GM19023 (cell line): ENCODE measurements at regions not wholly inside any gene's neighbourhood (a gene's known extent, or its start where the extent isn't known, plus 50 kb on each side); places are given as distances from the start of the nearest gene placed in this dataset.
"Not testable (repeated sequence)": the region's sequence is repeated elsewhere in the genome, so short reads cannot be mapped to it uniquely, and the experiment has no call there.

Source experiments
- ATAC-seq: cut with Tn5 transposase; IDR thresholded peaks from one replicate; pipeline ENCODE4 v1.9.1; 2021; ENCODE audit warnings: mild to moderate bottlenecking, moderate library complexity; ENCODE audit not compliant: unreplicated experiment

GRCh38 chr6:82118150-82118562 lies 129.4 kb downstream of the IBTK start:
- no peak for ATAC-seq

GRCh38 chr6:82114748-82115147 lies 132.8 kb downstream of the IBTK start:
- no peak for ATAC-seq

- no peak for ATAC-seq
Measured at GRCh38 chr6:82113231-82113630, 134.3 kb downstream of the IBTK start.

- ATAC-seq, result no peak
Measured at GRCh38 chr6:82111818-82112217, 135.7 kb downstream of the IBTK start.

- no peak for ATAC-seq
Measured at GRCh38 chr6:82111114-82111513, 136.4 kb downstream of the IBTK start.

- not testable (repeated sequence) for ATAC-seq
Measured at GRCh38 chr6:82103171-82103570, 144.4 kb downstream of the IBTK start.

GRCh38 chr6:82101374-82102114 lies 146.0 kb downstream of the IBTK start:
- ATAC-seq, result not testable (repeated sequence)

GRCh38 chr6:82100763-82101162 lies 146.8 kb downstream of the IBTK start:
- not testable (repeated sequence) for ATAC-seq

- no peak for ATAC-seq
Measured at GRCh38 chr6:82097676-82098075, 149.9 kb downstream of the IBTK start.

- ATAC-seq, result no peak
Measured at GRCh38 chr6:82095091-82095490, 152.5 kb downstream of the IBTK start.

- no peak for ATAC-seq
Measured at GRCh38 chr6:82094166-82094806, 153.3 kb downstream of the IBTK start.

GRCh38 chr6:82088978-82089771 lies 158.4 kb downstream of the IBTK start:
- ATAC-seq, result no peak

GRCh38 chr6:82086944-82087343 lies 160.6 kb downstream of the IBTK start:
- no peak for ATAC-seq

GRCh38 chr6:82085701-82086100 lies 161.8 kb downstream of the IBTK start:
- ATAC-seq, result no peak

- ATAC-seq, result no peak
Measured at GRCh38 chr6:82084324-82084920, 163.1 kb downstream of the IBTK start.

- no peak for ATAC-seq
Measured at GRCh38 chr6:82083646-82084045, 163.9 kb downstream of the IBTK start.

- peak; percentile 57 for ATAC-seq
Measured at GRCh38 chr6:82080767-82081166, 166.8 kb downstream of the IBTK start.

GRCh38 chr6:82078286-82078908 lies 169.1 kb downstream of the IBTK start:
- ATAC-seq, result no peak

GRCh38 chr6:82076916-82077315 lies 170.6 kb downstream of the IBTK start:
- no peak for ATAC-seq

- no peak for ATAC-seq
Measured at GRCh38 chr6:82074556-82074955, 173.0 kb downstream of the IBTK start.

GRCh38 chr6:82073484-82073883 lies 174.1 kb downstream of the IBTK start:
- ATAC-seq, result no peak
